ENCODE measurements at regions not wholly inside any gene's neighbourhood (a gene's known extent, or its start where the extent isn't known, plus 50 kb on each side); places are given as distances from the start of the nearest gene placed in this dataset.

- Mint-ChIP-seq H3K9me3 (ENCODE audit: unreplicated experiment) (no peaks in the 10 kb centered on the region), H3K27ac (ENCODE audit: unreplicated experiment) (no peak overlapping the region), H3K36me3 (ENCODE audit: insufficient read depth, unreplicated experiment) (peaks cover 16% of the 10 kb centered on the region), H3K4me3 (ENCODE audit: unreplicated experiment) (no peak overlapping the region), H3K27me3 (ENCODE audit: insufficient read depth, unreplicated experiment) (no peaks in the 10 kb centered on the region), H3K4me1 (ENCODE audit: low read depth, unreplicated experiment) (no peaks in the 10 kb centered on the region)
- Histone ChIP-seq H3K4me3 (ENCODE audit: low read depth, low read length) (no peak overlapping the region), H3K9me3 (no peaks in the 10 kb centered on the region), H3K27me3 (replicated peaks; ENCODE audit: control insufficient read depth, insufficient read depth, low read length) (no peaks in the 10 kb centered on the region), H3K36me3 (ENCODE audit: control insufficient read depth, insufficient read depth, low read length) (no peaks in the 10 kb centered on the region), H3K4me1 (no peaks in the 10 kb centered on the region)
- intact Hi-C loops (cut with micrococcal nuclease; ENCODE audit: unreplicated experiment) = no loop called here
- CTCF ChIA-PET = no interaction called here
- POLR2A ChIA-PET = no interaction called here
- TF ChIP-seq CTCF (IDR thresholded peaks at IDR 0.05; ENCODE audit: insufficient read depth in 1 of 2, low read depth in 1 of 2, low read length in 1 of 2, severe bottlenecking in 1 of 2, unreplicated experiment in 1 of 2) = no peak
- no TSS peak for BruUV-seq (replicated peaks)
- no peak for DNase-seq
Observed at GRCh38 chr18:46257366-46257765, 153.2 kb downstream of the HAUS1 start.

DNA sequence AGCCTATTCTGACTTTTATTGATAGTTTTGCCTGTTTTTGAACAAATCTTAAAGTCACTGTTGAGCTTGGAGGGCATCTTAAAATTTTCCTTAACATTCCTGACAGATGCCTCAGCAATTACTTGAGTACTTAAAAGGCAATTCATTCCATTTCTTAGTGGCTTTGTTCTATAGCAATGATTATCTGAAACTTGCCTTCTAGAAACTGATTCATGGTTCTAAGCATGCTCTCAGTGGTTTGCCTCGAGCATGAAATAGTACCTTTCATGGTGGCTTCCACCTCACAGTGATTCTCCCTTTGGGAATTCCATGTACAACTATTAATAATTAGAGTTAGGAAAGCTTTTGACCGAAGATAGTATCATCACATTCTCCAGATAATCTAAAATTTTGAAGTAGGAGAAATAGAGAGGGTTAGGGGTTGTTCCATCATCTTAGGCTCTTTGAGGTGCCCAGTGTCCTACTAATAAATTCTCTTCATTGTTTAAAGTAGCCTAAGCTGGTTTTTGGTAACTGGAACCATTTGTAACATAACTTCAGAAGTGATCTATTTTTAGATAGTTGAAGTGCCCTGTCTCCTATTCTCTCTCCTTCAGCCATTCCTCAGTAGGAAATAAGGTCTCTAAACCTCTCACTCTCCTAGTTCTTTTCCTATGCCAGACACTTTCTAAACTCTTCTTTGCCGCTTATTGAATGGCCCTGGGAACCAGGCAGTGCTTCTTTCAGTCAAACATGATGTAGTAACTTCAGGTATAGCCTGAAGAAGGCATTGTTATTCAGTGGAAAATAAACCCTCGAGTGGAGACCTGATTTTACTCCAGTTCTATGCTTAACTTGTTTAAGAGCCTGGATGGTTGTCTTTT, 156.1 kb downstream of the HAUS1 start:
- no peaks in the 10 kb centered on the region for H3K9me3 ChIP-seq
- no peak for TF ChIP-seq CTCF (IDR thresholded peaks at IDR 0.05; ENCODE audit: insufficient read depth in 1 of 2, low read depth in 1 of 2, low read length in 1 of 2, severe bottlenecking in 1 of 2, unreplicated experiment in 1 of 2)
- peaks cover 16% of the 10 kb centered on the region for H3K36me3 Mint-ChIP-seq (ENCODE audit: insufficient read depth, unreplicated experiment)
- POLR2A ChIA-PET = interaction anchor here (0.6 kb wide), 1 partner anchor 120 kb away, joined by 4 read pairs; no protein-coding TSS in a partner anchor
- H3K4me1 ChIP-seq = no peaks in the 10 kb centered on the region
- H3K4me3 Mint-ChIP-seq (ENCODE audit: unreplicated experiment) = no peak overlapping the region
- DNase-seq = no peak
- H3K4me3 ChIP-seq (ENCODE audit: low read depth, low read length) = no peak overlapping the region
- no peaks in the 10 kb centered on the region for H3K36me3 ChIP-seq (ENCODE audit: control insufficient read depth, insufficient read depth, low read length)
- H3K9me3 Mint-ChIP-seq (ENCODE audit: unreplicated experiment) = no peaks in the 10 kb centered on the region
- intact Hi-C loops (cut with micrococcal nuclease; ENCODE audit: unreplicated experiment) = no loop called here
- no TSS peak for BruUV-seq (replicated peaks)
- H3K27ac Mint-ChIP-seq (ENCODE audit: unreplicated experiment) = no peak overlapping the region
- no peaks in the 10 kb centered on the region for H3K27me3 Mint-ChIP-seq (ENCODE audit: insufficient read depth, unreplicated experiment)
- CTCF ChIA-PET = no interaction called here
- no peaks in the 10 kb centered on the region for H3K27me3 ChIP-seq (replicated peaks; ENCODE audit: control insufficient read depth, insufficient read depth, low read length)
- H3K4me1 Mint-ChIP-seq (ENCODE audit: low read depth, unreplicated experiment) = no peaks in the 10 kb centered on the region

- BruUV-seq (replicated peaks) = no TSS peak
- ChIA-PET POLR2A (no interaction called here), CTCF (no interaction called here)
- Mint-ChIP-seq H3K4me1 (ENCODE audit: low read depth, unreplicated experiment) (no peaks in the 10 kb centered on the region), H3K9me3 (ENCODE audit: unreplicated experiment) (no peaks in the 10 kb centered on the region), H3K27me3 (ENCODE audit: insufficient read depth, unreplicated experiment) (no peaks in the 10 kb centered on the region), H3K36me3 (ENCODE audit: insufficient read depth, unreplicated experiment) (peaks cover 12% of the 10 kb centered on the region), H3K4me3 (ENCODE audit: unreplicated experiment) (no peak overlapping the region), H3K27ac (ENCODE audit: unreplicated experiment) (no peak overlapping the region)
- no peak for DNase-seq
- intact Hi-C loops (cut with micrococcal nuclease; ENCODE audit: unreplicated experiment) = no loop called here
- no peak for TF ChIP-seq CTCF (IDR thresholded peaks at IDR 0.05; ENCODE audit: insufficient read depth in 1 of 2, low read depth in 1 of 2, low read length in 1 of 2, severe bottlenecking in 1 of 2, unreplicated experiment in 1 of 2)
- no peaks in the 10 kb centered on the region for H3K36me3 ChIP-seq (ENCODE audit: control insufficient read depth, insufficient read depth, low read length)
- no peaks in the 10 kb centered on the region for H3K9me3 ChIP-seq
- no peaks in the 10 kb centered on the region for H3K27me3 ChIP-seq (replicated peaks; ENCODE audit: control insufficient read depth, insufficient read depth, low read length)
- H3K4me3 ChIP-seq (ENCODE audit: low read depth, low read length) = no peak overlapping the region
- H3K4me1 ChIP-seq = no peaks in the 10 kb centered on the region
Observed at GRCh38 chr18:46260879-46261143, 156.6 kb downstream of the HAUS1 start.

Measured in Caco-2 (cell line).